GM18508 (cell line): ENCODE measurements at regions not wholly inside any gene's neighbourhood (a gene's known extent, or its start where the extent isn't known, plus 50 kb on each side); places are given as distances from the start of the nearest gene placed in this dataset.

Experiments
- ATAC-seq: cut with Tn5 transposase; IDR thresholded peaks from one replicate; pipeline ENCODE4 v1.9.1; 2021; ENCODE audit warnings: moderate number of reproducible peaks; ENCODE audit not compliant: insufficient read depth, unreplicated experiment

- no peak for ATAC-seq
Measured at GRCh38 chr5:9932770-9933169, 302.6 kb upstream of the TAS2R1 start.

GRCh38 chr5:9930156-9930555 lies 300.0 kb upstream of the TAS2R1 start:
- no peak for ATAC-seq

GRCh38 chr5:9928326-9928725 lies 298.2 kb upstream of the TAS2R1 start:
- ATAC-seq = no peak

- no peak for ATAC-seq
Measured at GRCh38 chr5:9927521-9927997, 297.4 kb upstream of the TAS2R1 start.

GRCh38 chr5:9927106-9927505 lies 297.0 kb upstream of the TAS2R1 start:
- ATAC-seq = no peak

GRCh38 chr5:9924614-9925013 lies 294.5 kb upstream of the TAS2R1 start:
- ATAC-seq = no peak

GRCh38 chr5:9922719-9923118 lies 292.6 kb upstream of the TAS2R1 start:
- ATAC-seq = no peak

- no peak for ATAC-seq
Measured at GRCh38 chr5:9920697-9921096, 290.5 kb upstream of the TAS2R1 start.

- no peak for ATAC-seq
Measured at GRCh38 chr5:9919306-9920030, 289.3 kb upstream of the TAS2R1 start.

- ATAC-seq = no peak
Measured at GRCh38 chr5:9905661-9906060, 275.5 kb upstream of the TAS2R1 start.

GRCh38 chr5:9903801-9904200 lies 273.6 kb upstream of the TAS2R1 start:
- ATAC-seq = no peak

GRCh38 chr5:9898319-9898718 lies 268.2 kb upstream of the TAS2R1 start:
- ATAC-seq = no peak

GRCh38 chr5:9895302-9895645 lies 265.1 kb upstream of the TAS2R1 start:
- ATAC-seq = no peak

- ATAC-seq = no peak
Measured at GRCh38 chr5:9894571-9895301, 264.6 kb upstream of the TAS2R1 start.

GRCh38 chr5:9892696-9893095 lies 262.5 kb upstream of the TAS2R1 start:
- no peak for ATAC-seq

GRCh38 chr5:9889511-9889910 lies 259.4 kb upstream of the TAS2R1 start:
- ATAC-seq = no peak

- no peak for ATAC-seq
Measured at GRCh38 chr5:9888501-9888901, 258.4 kb upstream of the TAS2R1 start.

GRCh38 chr5:9885164-9885563 lies 255.0 kb upstream of the TAS2R1 start:
- ATAC-seq = no peak

- ATAC-seq = no peak
Measured at GRCh38 chr5:9878206-9878605, 248.1 kb upstream of the TAS2R1 start.

- no peak for ATAC-seq
Measured at GRCh38 chr5:9877488-9877887, 247.3 kb upstream of the TAS2R1 start.

- no peak for ATAC-seq
Measured at GRCh38 chr5:9876451-9876850, 246.3 kb upstream of the TAS2R1 start.
